Fibroblast of lung (primary cell): ENCODE measurements at regions not wholly inside any gene's neighbourhood (a gene's known extent, or its start where the extent isn't known, plus 50 kb on each side); places are given as distances from the start of the nearest gene placed in this dataset.

Experiments used
- DNase-seq, 2 donors: peaks; one replicate each; pipeline versions ENCODE4 v3.0.0 to v3.0.0-alpha.2; 2010; ENCODE audit warnings: low read depth in 2 of 2
- H2AFZ ChIP-seq: 2 replicates; pipeline ENCODE4 v1.5.1; 2012; ENCODE audit warnings: low read length, control low read depth, inconsistent platforms
- H3K27ac ChIP-seq: 2 replicates; pipeline ENCODE4 v1.5.1; 2011; ENCODE audit warnings: low read length, control low read depth; ENCODE audit not compliant: insufficient read depth
- H3K27me3 ChIP-seq: 2 replicates; pipeline ENCODE4 v1.5.1; 2011; ENCODE audit warnings: mild to moderate bottlenecking, low read length; ENCODE audit not compliant: control insufficient read depth, insufficient read depth
- H3K36me3 ChIP-seq: 2 replicates; pipeline ENCODE4 v1.5.1; 2011; ENCODE audit warnings: low read length; ENCODE audit not compliant: control insufficient read depth, insufficient read depth
- H3K4me1 ChIP-seq: 2 replicates; pipeline ENCODE4 v1.5.1; 2011; ENCODE audit warnings: low read length; ENCODE audit not compliant: control insufficient read depth, insufficient read depth; ENCODE audit errors: extremely low read depth
- H3K4me2 ChIP-seq: 2 replicates; pipeline ENCODE4 v1.5.1; 2011; ENCODE audit warnings: low read length, control low read depth; ENCODE audit not compliant: insufficient read depth; ENCODE audit errors: extremely low read depth
- H3K4me3 ChIP-seq, 4 experiments: fragments of 200-600 bp in 1 of 4; sonication (generic) in 1 of 4; replicated peaks in 1 of 4; 2 replicates each; pipeline ENCODE4 v1.5.1; 2011 to 2016; ENCODE audit warnings: low read length in 4 of 4, low read depth in 3 of 4, mild to moderate bottlenecking in 3 of 4, control low read depth in 2 of 4, inconsistent platforms in 1 of 4, mixed read lengths in 1 of 4; ENCODE audit not compliant: insufficient read depth in 1 of 4; ENCODE audit errors: control extremely low read depth in 1 of 4
- H3K79me2 ChIP-seq: 2 replicates; pipeline ENCODE4 v1.5.1; 2012; ENCODE audit warnings: mild to moderate bottlenecking, low read length, inconsistent platforms; ENCODE audit not compliant: control insufficient read depth, insufficient read depth
- H3K9ac ChIP-seq: 2 replicates; pipeline ENCODE4 v1.5.1; 2011; ENCODE audit warnings: mild to moderate bottlenecking, low read length, control low read depth; ENCODE audit not compliant: insufficient read depth
- H3K9me3 ChIP-seq: 2 replicates; pipeline ENCODE4 v1.5.1; 2012; ENCODE audit warnings: low read depth, low read length; ENCODE audit not compliant: control insufficient read depth, insufficient read depth
- H4K20me1 ChIP-seq: 2 replicates; pipeline ENCODE4 v1.5.1; 2011; ENCODE audit warnings: low read length; ENCODE audit not compliant: control insufficient read depth, insufficient read depth; ENCODE audit errors: extremely low read depth
- EZH2 ChIP-seq: IDR thresholded peaks from 2 replicates; pipeline ENCODE4 v1.5.1; 2012; ENCODE audit warnings: low read length, control low read depth, mild to moderate bottlenecking; ENCODE audit errors: missing control alignments
- TF ChIP-seq, protein P1 (sequence below), 2 donors: IDR thresholded peaks in 1 of 2; conservative IDR thresholded peaks in 1 of 2; 1 replicate in 1 of 2; 2 replicates in 1 of 2; pipeline ENCODE4 v1.5.1; 2011 to 2012; ENCODE audit warnings: low read length in 2 of 2, control low read depth in 1 of 2, inconsistent platforms in 1 of 2, low read depth in 1 of 2, mild to moderate bottlenecking in 1 of 2

DNA sequence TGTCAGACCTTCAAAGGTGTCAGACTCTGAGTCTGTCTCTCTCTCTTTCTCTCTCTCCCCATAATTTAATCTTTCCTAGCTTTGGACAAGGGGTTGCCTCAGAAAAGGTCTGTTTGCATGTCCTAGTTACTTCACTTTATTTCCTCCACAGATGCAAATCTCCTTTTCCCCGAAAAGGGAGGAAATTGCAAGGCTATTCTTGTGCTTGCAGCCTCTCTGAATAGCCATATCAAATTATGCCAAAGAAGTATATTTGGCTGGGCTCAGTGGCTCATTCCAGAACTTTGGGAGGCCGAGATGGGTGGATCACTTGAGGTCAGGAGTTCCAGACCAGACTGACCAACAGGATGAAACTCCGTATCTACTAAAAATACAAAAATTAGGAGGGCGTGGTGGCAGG lies 145.6 kb upstream of the GATB start:
- Histone ChIP-seq H3K27ac (no peak overlapping the region), H3K36me3 (no peaks in the 10 kb centered on the region), H3K4me1 (no peaks in the 10 kb centered on the region), H3K4me3 (no peak overlapping the region), H4K20me1 (no peaks in the 10 kb centered on the region), H3K9me3 (no peaks in the 10 kb centered on the region), H3K9ac (no peak overlapping the region), H3K79me2 (no peaks in the 10 kb centered on the region), H3K4me2 (no peak overlapping the region), H2AFZ (no peak overlapping the region), H3K27me3 (no peaks in the 10 kb centered on the region)
- TF ChIP-seq EZH2: no peak
- TF ChIP-seq, protein P1, sequence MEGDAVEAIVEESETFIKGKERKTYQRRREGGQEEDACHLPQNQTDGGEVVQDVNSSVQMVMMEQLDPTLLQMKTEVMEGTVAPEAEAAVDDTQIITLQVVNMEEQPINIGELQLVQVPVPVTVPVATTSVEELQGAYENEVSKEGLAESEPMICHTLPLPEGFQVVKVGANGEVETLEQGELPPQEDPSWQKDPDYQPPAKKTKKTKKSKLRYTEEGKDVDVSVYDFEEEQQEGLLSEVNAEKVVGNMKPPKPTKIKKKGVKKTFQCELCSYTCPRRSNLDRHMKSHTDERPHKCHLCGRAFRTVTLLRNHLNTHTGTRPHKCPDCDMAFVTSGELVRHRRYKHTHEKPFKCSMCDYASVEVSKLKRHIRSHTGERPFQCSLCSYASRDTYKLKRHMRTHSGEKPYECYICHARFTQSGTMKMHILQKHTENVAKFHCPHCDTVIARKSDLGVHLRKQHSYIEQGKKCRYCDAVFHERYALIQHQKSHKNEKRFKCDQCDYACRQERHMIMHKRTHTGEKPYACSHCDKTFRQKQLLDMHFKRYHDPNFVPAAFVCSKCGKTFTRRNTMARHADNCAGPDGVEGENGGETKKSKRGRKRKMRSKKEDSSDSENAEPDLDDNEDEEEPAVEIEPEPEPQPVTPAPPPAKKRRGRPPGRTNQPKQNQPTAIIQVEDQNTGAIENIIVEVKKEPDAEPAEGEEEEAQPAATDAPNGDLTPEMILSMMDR (conservative IDR thresholded peaks at IDR 0.05 in 1 of 2, IDR thresholded peaks at IDR 0.05 in 1 of 2; ENCODE audit: low read depth in 1 of 2, low read length in 2 of 2): no peak
- no peak for DNase-seq

DNA sequence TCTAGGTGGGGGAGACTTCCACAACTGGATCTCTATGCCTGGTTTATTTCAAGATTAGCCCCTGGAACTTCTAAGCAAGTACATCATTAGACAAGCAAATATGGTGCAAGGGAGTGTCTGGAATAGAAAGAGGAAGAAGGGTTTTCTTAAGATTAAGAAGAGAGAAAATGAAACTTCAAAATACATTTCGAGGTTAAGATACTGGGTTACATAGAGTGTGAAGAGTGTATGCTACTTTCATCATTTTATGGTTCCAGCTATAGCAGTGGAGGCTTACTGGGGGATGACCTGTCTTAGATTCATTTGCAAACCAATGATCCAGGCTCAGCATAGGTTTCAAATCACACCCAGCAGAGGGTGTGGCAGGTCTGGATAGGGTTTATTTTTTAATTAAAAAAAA lies 144.4 kb upstream of the GATB start:
- no peaks in the 10 kb centered on the region for H3K36me3 ChIP-seq
- H3K9ac ChIP-seq: no peak overlapping the region
- H3K27me3 ChIP-seq: no peaks in the 10 kb centered on the region
- H3K4me3 ChIP-seq: no peak overlapping the region
- H4K20me1 ChIP-seq: no peaks in the 10 kb centered on the region
- no peak for DNase-seq
- H2AFZ ChIP-seq: no peak overlapping the region
- TF ChIP-seq, protein P1 (conservative IDR thresholded peaks at IDR 0.05 in 1 of 2, IDR thresholded peaks at IDR 0.05 in 1 of 2; ENCODE audit: low read depth in 1 of 2, low read length in 2 of 2): no peak
- TF ChIP-seq EZH2: no peak
- no peak overlapping the region for H3K4me2 ChIP-seq
- no peaks in the 10 kb centered on the region for H3K79me2 ChIP-seq
- H3K4me1 ChIP-seq: no peaks in the 10 kb centered on the region
- H3K27ac ChIP-seq: no peak overlapping the region
- no peaks in the 10 kb centered on the region for H3K9me3 ChIP-seq

DNA sequence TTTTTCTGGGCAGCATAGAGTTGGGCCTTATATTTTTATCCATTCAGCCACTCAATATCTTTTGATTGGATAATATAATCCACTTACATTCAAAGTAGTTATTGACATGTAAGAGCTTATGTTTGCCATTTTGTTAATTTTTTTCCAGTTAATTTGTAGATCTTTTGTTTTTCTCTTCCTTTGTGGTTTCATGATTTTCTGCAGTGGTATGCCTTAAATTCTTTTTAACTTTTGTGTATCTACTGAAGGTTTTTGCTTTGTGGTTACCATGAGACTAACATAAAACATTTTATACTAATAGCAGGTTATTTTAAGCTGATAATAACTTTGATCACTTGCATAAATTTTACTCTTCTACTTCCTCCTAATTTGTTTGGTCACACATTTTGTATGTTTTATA lies 140.8 kb upstream of the GATB start:
- Histone ChIP-seq H3K79me2 (no peaks in the 10 kb centered on the region), H4K20me1 (no peaks in the 10 kb centered on the region), H3K36me3 (no peaks in the 10 kb centered on the region), H2AFZ (no peak overlapping the region), H3K9ac (no peak overlapping the region), H3K9me3 (no peaks in the 10 kb centered on the region), H3K27me3 (no peaks in the 10 kb centered on the region), H3K4me3 (no peak overlapping the region), H3K4me1 (no peaks in the 10 kb centered on the region), H3K27ac (no peak overlapping the region), H3K4me2 (no peak overlapping the region)
- DNase-seq: peak in 1 of 2 donors; percentile 16
- no peak for TF ChIP-seq EZH2
- TF ChIP-seq, protein P1 (conservative IDR thresholded peaks at IDR 0.05 in 1 of 2, IDR thresholded peaks at IDR 0.05 in 1 of 2; ENCODE audit: low read depth in 1 of 2, low read length in 2 of 2): no peak
